DOHH2 (cell line): ENCODE measurements at regions not wholly inside any gene's neighbourhood (a gene's known extent, or its start where the extent isn't known, plus 50 kb on each side); places are given as distances from the start of the nearest gene placed in this dataset.

Experiments
- CTCF ChIP-seq: fragments of 200-600 bp; sonication (generic); IDR thresholded peaks from one replicate; pipeline ENCODE4 v1.5.1; 2014; ENCODE audit warnings: antibody characterized with exemption, mild to moderate bottlenecking, low read depth, low read length; ENCODE audit not compliant: poor library complexity, severe bottlenecking
- EZH2phosphoT487 ChIP-seq: fragments of 200-600 bp; sonication (generic); IDR thresholded peaks from 2 replicates; pipeline ENCODE4 v1.6.1; 2017; ENCODE audit warnings: borderline replicate concordance, mild to moderate bottlenecking, antibody characterized with exemption, low read length, moderate library complexity, mixed read lengths

- TF ChIP-seq CTCF (no peak), EZH2phosphoT487 (no peak)
Measured at GRCh38 chrX:109878236-109878635, 124.7 kb upstream of the TMEM164 start.
